ENCODE measurements at regions not wholly inside any gene's neighbourhood (a gene's known extent, or its start where the extent isn't known, plus 50 kb on each side); places are given as distances from the start of the nearest gene placed in this dataset.
"Not testable (repeated sequence)": the region's sequence is repeated elsewhere in the genome, so short reads cannot be mapped to it uniquely, and the experiment has no call there.

- not testable (repeated sequence) for H3K27ac ChIP-seq (ENCODE audit: low read depth, low read length); H3K36me3 ChIP-seq (ENCODE audit: insufficient read depth, low read length); H3K9ac ChIP-seq (ENCODE audit: low read depth, low read length); H3K27me3 ChIP-seq (ENCODE audit: insufficient read depth, low read length); H3K9me3 ChIP-seq (ENCODE audit: insufficient read depth, low read depth, low read length); H3K4me1 ChIP-seq (ENCODE audit: insufficient read depth, low read length); H3K4me3 ChIP-seq (ENCODE audit: low read length)
- 35% methylated on average over 2 of the region's 4 CpGs for WGBS
Observed at GRCh38 chr16:29284159-29284558, 122.4 kb downstream of the NPIPB11 start.

GRCh38 chr16:29278097-29278871, 128.2 kb downstream of the NPIPB11 start:
- not testable (repeated sequence) for H3K9me3 ChIP-seq (ENCODE audit: insufficient read depth, low read depth, low read length); H3K36me3 ChIP-seq (ENCODE audit: insufficient read depth, low read length); H3K27ac ChIP-seq (ENCODE audit: low read depth, low read length); H3K4me3 ChIP-seq (ENCODE audit: low read length); H3K27me3 ChIP-seq (ENCODE audit: insufficient read depth, low read length); H3K9ac ChIP-seq (ENCODE audit: low read depth, low read length); H3K4me1 ChIP-seq (ENCODE audit: insufficient read depth, low read length)
- 66% methylated on average over 1 of the region's 8 CpGs for WGBS

- not testable (repeated sequence) for H3K9me3 ChIP-seq (ENCODE audit: insufficient read depth, low read depth, low read length); H3K27me3 ChIP-seq (ENCODE audit: insufficient read depth, low read length); H3K27ac ChIP-seq (ENCODE audit: low read depth, low read length); H3K36me3 ChIP-seq (ENCODE audit: insufficient read depth, low read length); H3K4me1 ChIP-seq (ENCODE audit: insufficient read depth, low read length); H3K4me3 ChIP-seq (ENCODE audit: low read length); H3K9ac ChIP-seq (ENCODE audit: low read depth, low read length)
- WGBS = 91% methylated on average over 5 of the region's 5 CpGs
Observed at GRCh38 chr16:29276446-29276845, 130.1 kb downstream of the NPIPB11 start.

- not testable (repeated sequence) for H3K9ac ChIP-seq (ENCODE audit: low read depth, low read length); H3K27me3 ChIP-seq (ENCODE audit: insufficient read depth, low read length); H3K27ac ChIP-seq (ENCODE audit: low read depth, low read length); H3K9me3 ChIP-seq (ENCODE audit: insufficient read depth, low read depth, low read length); H3K4me1 ChIP-seq (ENCODE audit: insufficient read depth, low read length); H3K4me3 ChIP-seq (ENCODE audit: low read length); H3K36me3 ChIP-seq (ENCODE audit: insufficient read depth, low read length)
- 89% methylated on average over 8 of the region's 12 CpGs for WGBS
Observed at GRCh38 chr16:29274055-29275035, 132.2 kb downstream of the NPIPB11 start.

GRCh38 chr16:29273298-29274054, 133.0 kb downstream of the NPIPB11 start:
- H3K27ac ChIP-seq (ENCODE audit: low read depth, low read length); H3K9me3 ChIP-seq (ENCODE audit: insufficient read depth, low read depth, low read length); H3K9ac ChIP-seq (ENCODE audit: low read depth, low read length); H3K4me1 ChIP-seq (ENCODE audit: insufficient read depth, low read length); H3K4me3 ChIP-seq (ENCODE audit: low read length); H3K36me3 ChIP-seq (ENCODE audit: insufficient read depth, low read length); H3K27me3 ChIP-seq (ENCODE audit: insufficient read depth, low read length): not testable (repeated sequence)
- WGBS = 93% methylated on average over 9 of the region's 9 CpGs

- H3K4me1 ChIP-seq (ENCODE audit: insufficient read depth, low read length); H3K4me3 ChIP-seq (ENCODE audit: low read length); H3K27me3 ChIP-seq (ENCODE audit: insufficient read depth, low read length); H3K9ac ChIP-seq (ENCODE audit: low read depth, low read length); H3K27ac ChIP-seq (ENCODE audit: low read depth, low read length); H3K36me3 ChIP-seq (ENCODE audit: insufficient read depth, low read length); H3K9me3 ChIP-seq (ENCODE audit: insufficient read depth, low read depth, low read length): not testable (repeated sequence)
- 95% methylated on average over 15 of the region's 19 CpGs for WGBS
Observed at GRCh38 chr16:29271721-29272675, 134.5 kb downstream of the NPIPB11 start.

- not testable (repeated sequence) for H3K36me3 ChIP-seq (ENCODE audit: insufficient read depth, low read length); H3K27me3 ChIP-seq (ENCODE audit: insufficient read depth, low read length); H3K4me1 ChIP-seq (ENCODE audit: insufficient read depth, low read length); H3K4me3 ChIP-seq (ENCODE audit: low read length); H3K9me3 ChIP-seq (ENCODE audit: insufficient read depth, low read depth, low read length); H3K27ac ChIP-seq (ENCODE audit: low read depth, low read length); H3K9ac ChIP-seq (ENCODE audit: low read depth, low read length)
Observed at GRCh38 chr16:29270923-29271322, 135.6 kb downstream of the NPIPB11 start.

GRCh38 chr16:29270033-29270432, 136.5 kb downstream of the NPIPB11 start:
- H3K4me3 ChIP-seq (ENCODE audit: low read length); H3K4me1 ChIP-seq (ENCODE audit: insufficient read depth, low read length); H3K27ac ChIP-seq (ENCODE audit: low read depth, low read length); H3K27me3 ChIP-seq (ENCODE audit: insufficient read depth, low read length); H3K9ac ChIP-seq (ENCODE audit: low read depth, low read length); H3K36me3 ChIP-seq (ENCODE audit: insufficient read depth, low read length); H3K9me3 ChIP-seq (ENCODE audit: insufficient read depth, low read depth, low read length): not testable (repeated sequence)

- H3K36me3 ChIP-seq (ENCODE audit: insufficient read depth, low read length); H3K9ac ChIP-seq (ENCODE audit: low read depth, low read length); H3K4me1 ChIP-seq (ENCODE audit: insufficient read depth, low read length); H3K27ac ChIP-seq (ENCODE audit: low read depth, low read length); H3K9me3 ChIP-seq (ENCODE audit: insufficient read depth, low read depth, low read length); H3K4me3 ChIP-seq (ENCODE audit: low read length); H3K27me3 ChIP-seq (ENCODE audit: insufficient read depth, low read length): not testable (repeated sequence)
- WGBS = 79% methylated on average over 10 of the region's 10 CpGs
Observed at GRCh38 chr16:29269192-29269811, 137.2 kb downstream of the NPIPB11 start.

- H3K9ac ChIP-seq (ENCODE audit: low read depth, low read length); H3K27me3 ChIP-seq (ENCODE audit: insufficient read depth, low read length); H3K4me1 ChIP-seq (ENCODE audit: insufficient read depth, low read length); H3K9me3 ChIP-seq (ENCODE audit: insufficient read depth, low read depth, low read length); H3K27ac ChIP-seq (ENCODE audit: low read depth, low read length); H3K4me3 ChIP-seq (ENCODE audit: low read length); H3K36me3 ChIP-seq (ENCODE audit: insufficient read depth, low read length): not testable (repeated sequence)
- 92% methylated on average over 6 of the region's 6 CpGs for WGBS
Observed at GRCh38 chr16:29268785-29269191, 137.7 kb downstream of the NPIPB11 start.
